Thymus (tissue), 11 donors: ENCODE measurements at regions not wholly inside any gene's neighbourhood (a gene's known extent, or its start where the extent isn't known, plus 50 kb on each side); places are given as distances from the start of the nearest gene placed in this dataset.

Experiments
- DNase-seq, 9 donors: peaks; one replicate each; pipeline ENCODE4 v3.0.0-alpha.2; 2013; ENCODE audit warnings: low spot score in 9 of 9, low read depth in 6 of 9, missing footprints in 1 of 9
- H3K27ac ChIP-seq, 2 donors: one replicate each; pipeline ENCODE4 v1.5.1; 2013; ENCODE audit warnings: control low read depth in 1 of 2, low read depth in 1 of 2, low read length in 1 of 2, mild to moderate bottlenecking in 1 of 2, moderate library complexity in 1 of 2
- H3K27me3 ChIP-seq, 2 donors: one replicate each; pipeline ENCODE4 v1.5.1; 2013; ENCODE audit warnings: low read length in 1 of 2; ENCODE audit not compliant: control insufficient read depth in 2 of 2, insufficient read depth in 1 of 2
- H3K36me3 ChIP-seq, 2 donors: one replicate each; pipeline ENCODE4 v1.5.1; 2013; ENCODE audit warnings: low read length in 1 of 2, mild to moderate bottlenecking in 1 of 2, moderate library complexity in 1 of 2; ENCODE audit not compliant: control insufficient read depth in 2 of 2, insufficient read depth in 2 of 2
- H3K4me1 ChIP-seq, 2 donors: one replicate each; pipeline ENCODE4 v1.5.1; 2013; ENCODE audit warnings: low read length in 2 of 2; ENCODE audit not compliant: control insufficient read depth in 2 of 2, insufficient read depth in 2 of 2
- H3K4me3 ChIP-seq, 2 donors: one replicate each; pipeline ENCODE4 v1.5.1; 2013; ENCODE audit warnings: low read length in 2 of 2, control low read depth in 1 of 2, mild to moderate bottlenecking in 1 of 2
- H3K9me3 ChIP-seq, 2 donors: one replicate each; pipeline ENCODE4 v1.5.1; 2013; ENCODE audit warnings: low read length in 1 of 2, mild to moderate bottlenecking in 1 of 2; ENCODE audit not compliant: control insufficient read depth in 2 of 2, insufficient read depth in 1 of 2
- WGBS: extraction: QIAGEN DNeasy Blood & Tissue Kit; methylation state at CpG from one replicate; pipeline ENCODE4 v1.1.7; 2013; 5-methylcytosine and 5-hydroxymethylcytosine counted together
- donor health status: healthy.

GRCh38 chr10:78879621-78880020 is 189.1 kb upstream of the ZMIZ1 start:
- Histone ChIP-seq H3K4me3 (no peak overlapping the region), H3K27me3 (no peaks in the 10 kb centered on the region), H3K9me3 (no peaks in the 10 kb centered on the region), H3K4me1 (no peaks in the 10 kb centered on the region), H3K36me3 (no peaks in the 10 kb centered on the region), H3K27ac (no peak overlapping the region)
- 81% methylated on average over 3 of the region's 3 CpGs for WGBS
- no peak for DNase-seq

- Histone ChIP-seq H3K9me3 (peaks cover 1 to 3% of the 10 kb centered on the region in 2 donors), H3K36me3 (no peaks in the 10 kb centered on the region), H3K27me3 (no peaks in the 10 kb centered on the region), H3K27ac (no peak overlapping the region), H3K4me1 (no peaks in the 10 kb centered on the region), H3K4me3 (no peak overlapping the region)
- no peak for DNase-seq
Measured at GRCh38 chr10:78886129-78886528, 182.6 kb upstream of the ZMIZ1 start.

DNA sequence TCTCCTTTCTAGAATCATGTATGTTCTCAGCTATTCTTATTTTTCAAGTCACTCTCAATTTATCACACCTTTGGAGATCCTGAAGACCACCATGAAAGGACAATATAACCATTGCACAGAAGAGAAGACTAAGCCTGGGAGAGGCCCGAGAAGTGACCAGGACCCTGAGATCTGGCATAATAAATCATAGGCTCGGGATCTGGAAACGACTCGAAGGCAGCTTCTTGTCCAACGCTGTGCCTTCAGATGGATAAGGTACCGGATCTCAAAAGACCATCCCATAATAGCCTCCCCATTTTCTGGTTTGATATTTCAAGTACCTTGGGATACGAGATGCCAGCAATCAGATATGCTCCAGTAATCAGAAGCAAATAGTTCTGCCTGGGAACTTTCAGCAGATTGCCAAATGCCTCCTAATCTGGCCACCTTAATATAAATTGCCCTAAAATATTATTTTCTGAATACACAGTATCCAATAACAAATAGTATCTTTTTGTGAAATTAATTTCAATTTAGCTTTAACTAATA is 179.2 kb upstream of the ZMIZ1 start:
- H3K36me3 ChIP-seq: no peaks in the 10 kb centered on the region
- H3K27ac ChIP-seq: no peak overlapping the region
- peaks cover 1 to 3% of the 10 kb centered on the region in 2 donors for H3K9me3 ChIP-seq
- peaks cover 0 to 3% of the 10 kb centered on the region in 2 donors for H3K4me1 ChIP-seq
- no peak for DNase-seq
- no peak overlapping the region for H3K4me3 ChIP-seq
- no peaks in the 10 kb centered on the region for H3K27me3 ChIP-seq
- 88% methylated on average over 7 of the region's 7 CpGs for WGBS

GRCh38 chr10:78890506-78890905 is 178.3 kb upstream of the ZMIZ1 start:
- DNase-seq: no peak
- Histone ChIP-seq H3K27me3 (no peaks in the 10 kb centered on the region), H3K27ac (no peak overlapping the region)

GRCh38 chr10:78891741-78892140 is 177.0 kb upstream of the ZMIZ1 start:
- Histone ChIP-seq H3K27me3 (no peaks in the 10 kb centered on the region), H3K4me3 (no peak overlapping the region), H3K36me3 (no peaks in the 10 kb centered on the region), H3K27ac (no peak overlapping the region), H3K9me3 (no peaks in the 10 kb centered on the region), H3K4me1 (peaks cover 0 to 3% of the 10 kb centered on the region in 2 donors)
- no peak for DNase-seq
- 97% methylated on average over 2 of the region's 2 CpGs for WGBS

More at GRCh38 chr10:78890506-78890905, 178.3 kb upstream of the ZMIZ1 start:
- WGBS: 87% methylated on average over 3 of the region's 3 CpGs
- Histone ChIP-seq H3K36me3 (no peaks in the 10 kb centered on the region), H3K4me3 (no peak overlapping the region), H3K9me3 (peaks cover 1 to 3% of the 10 kb centered on the region in 2 donors), H3K4me1 (peaks cover 0 to 3% of the 10 kb centered on the region in 2 donors)

DNA sequence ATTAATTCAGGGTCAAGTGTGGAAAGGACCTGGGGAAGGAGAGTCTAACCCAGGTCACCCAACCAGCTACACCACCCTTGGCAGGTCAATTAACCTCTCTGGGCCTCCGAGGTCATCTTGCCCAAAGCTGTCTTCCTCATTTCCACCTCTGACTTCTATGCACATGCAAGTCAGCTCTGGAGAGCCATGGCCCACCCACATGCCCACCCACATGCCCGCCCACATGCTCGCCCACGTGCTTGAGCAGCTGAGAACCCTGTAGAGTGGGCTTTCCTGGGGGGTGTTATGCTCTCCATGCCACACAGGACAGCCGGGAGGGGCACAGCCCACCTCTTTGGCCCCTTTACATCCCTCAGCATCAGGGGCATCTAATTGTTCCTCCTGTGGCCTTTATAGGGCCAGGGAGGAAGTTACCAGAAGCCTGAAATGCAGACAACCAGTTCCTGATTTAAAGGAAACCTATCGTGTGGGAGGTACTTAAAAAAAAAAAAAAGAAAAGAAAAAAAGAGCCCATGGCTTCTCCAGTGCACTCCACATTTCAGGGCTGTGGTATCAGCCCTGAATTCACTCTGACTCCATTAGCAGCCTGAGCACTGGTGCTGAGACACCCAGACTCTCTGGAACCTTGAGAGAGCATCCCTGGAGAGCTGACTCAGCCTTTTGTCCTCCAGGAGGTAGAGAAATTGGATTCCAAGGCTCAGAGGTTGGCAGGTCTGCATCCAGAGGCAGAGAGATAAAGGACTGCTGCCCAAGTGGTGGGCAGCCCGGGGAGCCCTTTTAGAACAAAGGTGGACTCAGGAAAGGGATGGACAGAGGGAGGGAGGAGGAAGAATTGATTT is 176.2 kb upstream of the ZMIZ1 start:
- 63% methylated on average over 7 of the region's 7 CpGs for WGBS
- no peak overlapping the region for H3K4me3 ChIP-seq
- H3K27me3 ChIP-seq: no peaks in the 10 kb centered on the region
- no peaks in the 10 kb centered on the region for H3K36me3 ChIP-seq
- peak in 1 of 9 donors; percentile 13 for DNase-seq
- H3K4me1 ChIP-seq: peaks cover 0 to 3% of the 10 kb centered on the region in 2 donors
- H3K27ac ChIP-seq: no peak overlapping the region
- H3K9me3 ChIP-seq: no peaks in the 10 kb centered on the region

- Histone ChIP-seq H3K4me3 (no peak overlapping the region), H3K27me3 (no peaks in the 10 kb centered on the region), H3K4me1 (peaks cover 0 to 3% of the 10 kb centered on the region in 2 donors)
Measured at GRCh38 chr10:78893217-78893616, 175.5 kb upstream of the ZMIZ1 start.

DNA sequence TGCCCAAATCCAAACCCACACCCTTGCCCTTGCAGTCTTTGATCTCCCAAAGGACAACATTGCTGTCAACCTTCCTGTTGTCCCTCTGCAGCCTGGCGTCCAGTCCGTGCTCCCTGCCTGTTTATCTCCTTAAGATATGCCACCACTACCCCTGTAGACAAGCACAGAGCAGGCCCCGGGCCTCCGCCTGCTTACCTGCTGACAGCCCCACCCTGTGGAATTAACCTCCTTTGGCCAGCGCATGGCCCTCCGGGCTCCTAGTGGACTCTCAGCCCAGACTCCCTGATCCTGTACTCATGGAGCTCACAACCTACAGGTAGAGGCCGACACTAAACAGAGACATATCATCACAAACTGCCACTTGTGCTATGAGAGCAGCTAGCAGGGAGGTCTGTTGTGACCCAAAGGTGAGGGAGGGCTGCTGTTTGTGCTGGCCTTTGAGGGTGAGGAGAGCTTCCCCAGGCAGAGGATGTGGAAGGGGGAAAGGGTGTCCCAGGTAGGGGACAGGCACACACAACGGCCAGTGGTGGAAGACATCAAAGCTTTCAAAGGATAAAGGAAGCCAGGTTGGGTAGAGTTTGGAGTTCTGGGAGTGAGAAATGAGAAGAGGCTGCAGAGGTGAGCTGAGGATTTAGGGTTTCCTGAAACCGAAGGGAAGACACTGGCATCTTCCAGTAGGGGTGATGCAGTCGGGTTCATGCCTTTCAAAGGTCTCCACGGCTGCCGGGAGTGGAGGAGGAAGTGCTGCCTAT is 174.5 kb upstream of the ZMIZ1 start:
- no peaks in the 10 kb centered on the region for H3K27me3 ChIP-seq
- H3K27ac ChIP-seq: no peak overlapping the region
- no peak overlapping the region for H3K4me3 ChIP-seq
- 93% methylated on average over 12 of the region's 12 CpGs for WGBS
- H3K36me3 ChIP-seq: no peaks in the 10 kb centered on the region
- no peaks in the 10 kb centered on the region for H3K9me3 ChIP-seq
- H3K4me1 ChIP-seq: peaks cover 0 to 3% of the 10 kb centered on the region in 2 donors
- DNase-seq: no peak

More at GRCh38 chr10:78893217-78893616, 175.5 kb upstream of the ZMIZ1 start:
- no peak for DNase-seq
- no peaks in the 10 kb centered on the region for H3K36me3 ChIP-seq
- 74% methylated on average over 5 of the region's 5 CpGs for WGBS
- H3K27ac ChIP-seq: no peak overlapping the region
- no peaks in the 10 kb centered on the region for H3K9me3 ChIP-seq

- Histone ChIP-seq H3K4me1 (peaks cover 0 to 3% of the 10 kb centered on the region in 2 donors), H3K27me3 (no peaks in the 10 kb centered on the region), H3K36me3 (no peaks in the 10 kb centered on the region), H3K9me3 (no peaks in the 10 kb centered on the region), H3K27ac (no peak overlapping the region), H3K4me3 (no peak overlapping the region)
- no peak for DNase-seq
- 94% methylated on average over 3 of the region's 3 CpGs for WGBS
Measured at GRCh38 chr10:78894841-78895195, 173.9 kb upstream of the ZMIZ1 start.
